ENCODE measurements at regions not wholly inside any gene's neighbourhood (a gene's known extent, or its start where the extent isn't known, plus 50 kb on each side); places are given as distances from the start of the nearest gene placed in this dataset.

GRCh38 chr16:8519179-8519578, 71.1 kb downstream of the TMEM114 start:
- H3K4me1 ChIP-seq (ENCODE audit: control insufficient read depth, insufficient read depth, low read length), result no peaks in the 10 kb centered on the region
- H3K36me3 ChIP-seq (ENCODE audit: control insufficient read depth, insufficient read depth, low read length), result no peaks in the 10 kb centered on the region
- H3K27me3 ChIP-seq (ENCODE audit: control insufficient read depth, insufficient read depth, low read length), result peaks cover 14% of the 10 kb centered on the region
- no peak overlapping the region for H3K9ac ChIP-seq (ENCODE audit: low read depth, low read length)
- H3K9me3 ChIP-seq (ENCODE audit: control insufficient read depth, insufficient read depth, low read length), result no peaks in the 10 kb centered on the region
- H3K4me3 ChIP-seq (ENCODE audit: low read depth, low read length), result no peak overlapping the region

DNA sequence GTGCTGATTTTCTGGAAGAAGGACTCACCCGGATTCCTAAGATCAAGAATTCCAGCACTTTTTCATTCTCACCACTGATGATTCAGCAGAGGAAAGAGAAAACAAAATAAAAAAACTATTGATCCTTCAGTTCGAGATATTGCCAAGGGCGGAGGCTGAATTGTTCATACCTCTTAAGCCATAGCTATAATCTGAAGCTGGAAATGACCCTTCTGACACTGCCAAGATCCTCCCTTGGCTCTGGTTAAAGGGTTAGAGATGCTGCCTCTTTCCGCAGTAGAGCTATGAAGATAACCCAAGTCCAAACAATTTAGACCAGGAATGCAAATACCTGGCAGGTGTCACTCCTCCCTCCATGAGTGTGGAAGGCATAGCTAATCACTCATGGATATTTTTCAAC, 73.0 kb downstream of the TMEM114 start:
- no peak overlapping the region for H3K4me3 ChIP-seq (ENCODE audit: low read depth, low read length)
- H3K9ac ChIP-seq (ENCODE audit: low read depth, low read length), result no peak overlapping the region
- H3K4me1 ChIP-seq (ENCODE audit: control insufficient read depth, insufficient read depth, low read length), result no peaks in the 10 kb centered on the region
- no peaks in the 10 kb centered on the region for H3K9me3 ChIP-seq (ENCODE audit: control insufficient read depth, insufficient read depth, low read length)
- no peaks in the 10 kb centered on the region for H3K36me3 ChIP-seq (ENCODE audit: control insufficient read depth, insufficient read depth, low read length)
- peaks cover 29% of the 10 kb centered on the region for H3K27me3 ChIP-seq (ENCODE audit: control insufficient read depth, insufficient read depth, low read length)

DNA sequence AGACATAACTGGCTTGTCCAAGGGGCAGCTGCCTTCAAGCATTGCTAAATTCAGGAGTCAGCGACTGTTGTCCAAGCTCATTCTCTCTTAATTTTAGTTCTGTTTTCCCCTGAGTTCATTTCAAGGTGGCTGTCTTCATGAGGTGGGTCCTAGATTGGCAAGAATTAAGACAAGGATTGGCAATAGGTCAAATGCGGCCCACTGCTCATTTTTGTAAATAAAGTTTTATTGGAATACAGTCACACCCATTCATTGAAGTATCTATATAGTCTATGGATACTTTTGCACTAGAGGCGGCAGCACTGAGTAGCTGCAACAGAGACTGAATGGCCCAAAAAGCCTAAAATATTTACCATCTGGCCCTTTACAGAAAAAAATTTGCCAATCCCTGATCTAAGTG, 73.8 kb downstream of the TMEM114 start:
- Histone ChIP-seq H3K9me3 (ENCODE audit: control insufficient read depth, insufficient read depth, low read length) (no peaks in the 10 kb centered on the region), H3K27me3 (ENCODE audit: control insufficient read depth, insufficient read depth, low read length) (peaks cover 28% of the 10 kb centered on the region), H3K4me3 (ENCODE audit: low read depth, low read length) (no peak overlapping the region), H3K36me3 (ENCODE audit: control insufficient read depth, insufficient read depth, low read length) (no peaks in the 10 kb centered on the region), H3K4me1 (ENCODE audit: control insufficient read depth, insufficient read depth, low read length) (no peaks in the 10 kb centered on the region), H3K9ac (ENCODE audit: low read depth, low read length) (no peak overlapping the region)

DNA sequence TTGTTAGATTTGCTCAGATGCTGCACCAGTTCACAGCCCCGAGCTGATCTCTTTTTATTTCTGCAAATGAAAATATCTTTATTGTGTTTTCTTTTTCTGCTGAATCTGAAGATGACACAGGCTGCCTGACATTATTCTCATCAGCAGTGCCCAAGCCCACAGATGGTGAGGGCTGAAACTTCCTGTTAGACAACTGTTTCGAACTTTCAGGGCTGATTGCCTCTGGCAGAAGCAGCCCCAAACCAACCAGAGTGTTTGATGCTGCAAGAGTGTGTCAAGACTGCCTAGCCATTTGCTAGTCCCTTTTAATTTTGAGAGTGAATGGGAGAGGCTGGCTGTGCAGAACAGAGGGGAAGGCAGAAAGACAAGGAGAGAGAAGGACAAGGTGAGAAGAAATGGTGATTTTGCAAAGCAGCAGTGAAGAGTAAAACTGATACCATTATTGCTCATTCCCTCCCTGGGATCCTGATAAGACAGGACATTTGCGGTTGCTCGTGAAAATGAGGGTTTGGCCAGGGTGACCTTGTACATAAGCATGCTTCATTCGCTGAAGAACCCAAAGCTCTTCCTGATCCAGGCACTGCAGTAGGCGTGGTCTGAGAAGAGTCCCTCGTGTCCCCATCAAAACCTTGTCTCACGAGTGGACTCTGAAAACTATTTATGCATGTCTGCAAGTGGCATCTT, 77.2 kb downstream of the TMEM114 start:
- Histone ChIP-seq H3K36me3 (ENCODE audit: control insufficient read depth, insufficient read depth, low read length) (no peaks in the 10 kb centered on the region), H3K9ac (ENCODE audit: low read depth, low read length) (no peak overlapping the region), H3K4me1 (ENCODE audit: control insufficient read depth, insufficient read depth, low read length) (no peaks in the 10 kb centered on the region), H3K27me3 (ENCODE audit: control insufficient read depth, insufficient read depth, low read length) (peaks cover 61% of the 10 kb centered on the region), H3K4me3 (ENCODE audit: low read depth, low read length) (no peak overlapping the region), H3K9me3 (ENCODE audit: control insufficient read depth, insufficient read depth, low read length) (no peaks in the 10 kb centered on the region)

GRCh38 chr16:8511464-8511863, 78.8 kb downstream of the TMEM114 start:
- Histone ChIP-seq H3K9ac (ENCODE audit: low read depth, low read length) (no peak overlapping the region), H3K9me3 (ENCODE audit: control insufficient read depth, insufficient read depth, low read length) (no peaks in the 10 kb centered on the region), H3K36me3 (ENCODE audit: control insufficient read depth, insufficient read depth, low read length) (no peaks in the 10 kb centered on the region), H3K4me3 (ENCODE audit: low read depth, low read length) (no peak overlapping the region), H3K4me1 (ENCODE audit: control insufficient read depth, insufficient read depth, low read length) (no peaks in the 10 kb centered on the region), H3K27me3 (ENCODE audit: control insufficient read depth, insufficient read depth, low read length) (peaks cover 77% of the 10 kb centered on the region)

DNA sequence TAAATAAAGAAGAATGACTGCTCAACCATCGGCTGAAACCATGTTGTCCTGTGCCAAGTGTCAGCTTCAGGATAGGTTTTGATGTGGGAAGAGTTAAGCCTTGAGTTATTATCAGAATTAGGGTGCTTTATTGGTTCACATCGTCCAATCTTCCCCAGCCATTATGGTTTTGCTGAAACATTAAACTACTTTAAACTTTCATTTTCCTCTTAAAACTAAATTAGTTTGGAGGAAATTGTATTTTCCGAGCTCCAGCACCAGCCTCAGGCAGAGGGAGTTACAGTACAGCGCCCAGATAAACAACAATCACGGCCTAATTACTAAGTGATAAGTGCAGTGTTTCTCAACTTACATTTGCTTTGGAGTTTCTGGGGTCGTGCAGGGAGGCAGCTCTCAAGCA, 80.2 kb downstream of the TMEM114 start:
- Histone ChIP-seq H3K9ac (ENCODE audit: low read depth, low read length) (no peak overlapping the region), H3K9me3 (ENCODE audit: control insufficient read depth, insufficient read depth, low read length) (no peaks in the 10 kb centered on the region), H3K36me3 (ENCODE audit: control insufficient read depth, insufficient read depth, low read length) (no peaks in the 10 kb centered on the region), H3K4me3 (ENCODE audit: low read depth, low read length) (no peak overlapping the region), H3K4me1 (ENCODE audit: control insufficient read depth, insufficient read depth, low read length) (peaks cover 7% of the 10 kb centered on the region), H3K27me3 (ENCODE audit: control insufficient read depth, insufficient read depth, low read length) (peaks cover 90% of the 10 kb centered on the region)

DNA sequence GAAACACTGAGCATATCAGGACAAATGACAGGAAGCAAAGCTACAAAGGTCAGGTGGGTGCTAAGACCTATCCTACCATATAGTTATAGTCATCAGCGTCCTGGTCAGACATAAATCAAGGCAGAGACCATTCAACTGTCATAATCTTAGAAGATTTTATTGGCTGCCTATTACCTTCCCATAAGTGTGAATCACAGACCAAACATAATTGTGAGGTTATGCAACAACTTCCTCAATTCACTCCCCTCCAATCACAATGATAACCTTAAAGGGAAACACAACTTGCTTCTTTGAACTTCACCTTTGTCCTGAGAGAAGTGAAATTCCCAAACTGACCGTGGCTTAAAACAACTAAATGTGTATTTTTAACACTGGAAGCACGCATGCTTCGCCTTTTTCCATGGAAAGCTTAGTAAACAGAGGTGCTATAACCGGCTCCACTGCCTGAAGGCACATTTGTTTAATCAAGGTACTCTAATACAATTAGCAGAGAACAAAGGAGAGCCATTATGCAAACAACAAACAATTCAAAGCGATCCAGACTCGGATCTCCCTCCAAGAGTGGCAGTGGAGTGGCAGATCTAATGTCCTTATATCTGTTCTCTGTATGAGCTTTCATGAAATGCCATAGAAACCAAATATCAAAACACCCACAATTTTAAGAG, 84.9 kb downstream of the TMEM114 start:
- H3K9me3 ChIP-seq (ENCODE audit: control insufficient read depth, insufficient read depth, low read length), result no peaks in the 10 kb centered on the region
- no peak overlapping the region for H3K4me3 ChIP-seq (ENCODE audit: low read depth, low read length)
- peaks cover 93% of the 10 kb centered on the region for H3K27me3 ChIP-seq (ENCODE audit: control insufficient read depth, insufficient read depth, low read length)
- no peaks in the 10 kb centered on the region for H3K36me3 ChIP-seq (ENCODE audit: control insufficient read depth, insufficient read depth, low read length)
- H3K4me1 ChIP-seq (ENCODE audit: control insufficient read depth, insufficient read depth, low read length), result peaks cover 7% of the 10 kb centered on the region
- no peak overlapping the region for H3K9ac ChIP-seq (ENCODE audit: low read depth, low read length)

GRCh38 chr16:8502446-8502845, 87.9 kb downstream of the TMEM114 start:
- H3K4me1 ChIP-seq (ENCODE audit: control insufficient read depth, insufficient read depth, low read length), result peaks cover 7% of the 10 kb centered on the region
- peaks cover 67% of the 10 kb centered on the region for H3K27me3 ChIP-seq (ENCODE audit: control insufficient read depth, insufficient read depth, low read length)
- no peaks in the 10 kb centered on the region for H3K36me3 ChIP-seq (ENCODE audit: control insufficient read depth, insufficient read depth, low read length)
- no peaks in the 10 kb centered on the region for H3K9me3 ChIP-seq (ENCODE audit: control insufficient read depth, insufficient read depth, low read length)
- H3K9ac ChIP-seq (ENCODE audit: low read depth, low read length), result no peak overlapping the region
- no peak overlapping the region for H3K4me3 ChIP-seq (ENCODE audit: low read depth, low read length)

DNA sequence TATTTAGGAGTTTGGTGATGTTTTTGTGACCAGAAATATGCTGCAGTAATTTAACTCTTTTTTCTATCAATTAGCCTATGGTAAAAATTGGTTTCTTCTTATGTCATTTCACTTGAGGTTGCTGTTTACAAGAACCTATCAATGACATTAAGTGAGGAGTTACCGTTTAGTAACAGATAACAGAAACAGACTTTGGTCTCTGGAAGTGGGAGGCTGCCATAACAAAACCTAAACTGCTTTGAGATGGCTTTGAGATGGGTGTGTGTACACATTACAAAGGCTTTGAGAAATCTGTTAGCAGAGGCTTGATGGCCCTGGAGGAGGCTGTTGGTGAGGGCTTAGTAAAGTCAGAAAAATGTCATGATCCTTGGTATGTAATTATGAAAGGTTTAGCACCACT, 90.0 kb downstream of the TMEM114 start:
- Histone ChIP-seq H3K4me1 (ENCODE audit: control insufficient read depth, insufficient read depth, low read length) (peaks cover 1% of the 10 kb centered on the region), H3K9ac (ENCODE audit: low read depth, low read length) (no peak overlapping the region), H3K27me3 (ENCODE audit: control insufficient read depth, insufficient read depth, low read length) (peaks cover 46% of the 10 kb centered on the region), H3K36me3 (ENCODE audit: control insufficient read depth, insufficient read depth, low read length) (no peaks in the 10 kb centered on the region), H3K9me3 (ENCODE audit: control insufficient read depth, insufficient read depth, low read length) (no peaks in the 10 kb centered on the region), H3K4me3 (ENCODE audit: low read depth, low read length) (no peak overlapping the region)

- Histone ChIP-seq H3K4me1 (ENCODE audit: control insufficient read depth, insufficient read depth, low read length) (no peaks in the 10 kb centered on the region), H3K27me3 (ENCODE audit: control insufficient read depth, insufficient read depth, low read length) (peaks cover 9% of the 10 kb centered on the region), H3K9ac (ENCODE audit: low read depth, low read length) (no peak overlapping the region), H3K4me3 (ENCODE audit: low read depth, low read length) (no peak overlapping the region), H3K9me3 (ENCODE audit: control insufficient read depth, insufficient read depth, low read length) (no peaks in the 10 kb centered on the region), H3K36me3 (ENCODE audit: control insufficient read depth, insufficient read depth, low read length) (no peaks in the 10 kb centered on the region)
Observed at GRCh38 chr16:8496364-8496763, 93.9 kb downstream of the TMEM114 start.

DNA sequence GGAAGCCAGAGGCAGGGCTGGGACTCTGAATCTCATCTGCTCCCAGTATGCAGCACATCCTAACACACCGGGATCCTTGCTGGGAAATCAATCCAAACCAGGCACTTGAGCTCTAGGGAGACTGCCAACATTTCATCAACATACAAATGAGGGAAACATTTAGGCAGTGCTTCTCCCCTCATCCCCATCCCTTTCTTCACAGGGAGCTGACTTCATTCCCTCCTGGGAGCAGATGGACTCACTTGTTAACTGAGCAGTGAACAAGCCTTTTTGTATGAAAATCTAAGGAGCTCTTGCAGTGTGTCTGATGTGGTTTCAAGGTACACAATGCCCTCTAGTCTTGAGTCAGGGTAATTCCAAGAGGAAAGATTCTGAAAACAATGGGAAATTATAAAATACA, 96.3 kb downstream of the TMEM114 start:
- Histone ChIP-seq H3K9ac (ENCODE audit: low read depth, low read length) (no peak overlapping the region), H3K4me1 (ENCODE audit: control insufficient read depth, insufficient read depth, low read length) (no peaks in the 10 kb centered on the region), H3K27me3 (ENCODE audit: control insufficient read depth, insufficient read depth, low read length) (peaks cover 2% of the 10 kb centered on the region), H3K4me3 (ENCODE audit: low read depth, low read length) (no peak overlapping the region), H3K9me3 (ENCODE audit: control insufficient read depth, insufficient read depth, low read length) (no peaks in the 10 kb centered on the region), H3K36me3 (ENCODE audit: control insufficient read depth, insufficient read depth, low read length) (no peaks in the 10 kb centered on the region)

DNA sequence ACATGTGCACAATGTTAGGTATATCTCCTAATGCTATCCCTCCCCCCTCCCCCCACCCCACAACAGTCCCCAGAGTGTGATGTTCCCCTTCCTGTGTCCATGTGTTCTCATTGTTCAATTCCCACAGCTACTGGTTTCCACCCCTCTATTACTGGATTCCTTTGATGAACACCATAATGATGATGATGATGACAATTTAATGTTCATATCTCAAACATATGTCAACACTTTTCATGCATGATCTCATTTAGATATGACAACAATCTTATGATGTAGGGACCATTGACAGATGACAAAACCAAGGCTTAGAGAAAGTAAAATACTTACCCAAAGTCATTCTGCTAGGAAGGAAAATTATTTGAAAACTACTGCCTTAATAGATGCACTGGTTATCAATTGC, 97.6 kb downstream of the TMEM114 start:
- Histone ChIP-seq H3K9me3 (ENCODE audit: control insufficient read depth, insufficient read depth, low read length) (no peaks in the 10 kb centered on the region), H3K4me1 (ENCODE audit: control insufficient read depth, insufficient read depth, low read length) (no peaks in the 10 kb centered on the region), H3K36me3 (ENCODE audit: control insufficient read depth, insufficient read depth, low read length) (no peaks in the 10 kb centered on the region), H3K4me3 (ENCODE audit: low read depth, low read length) (no peak overlapping the region), H3K9ac (ENCODE audit: low read depth, low read length) (no peak overlapping the region), H3K27me3 (ENCODE audit: control insufficient read depth, insufficient read depth, low read length) (peaks cover 4% of the 10 kb centered on the region)
